Superior temporal gyrus (tissue), 1 donor: ENCODE measurements at regions not wholly inside any gene's neighbourhood (a gene's known extent, or its start where the extent isn't known, plus 50 kb on each side); places are given as distances from the start of the nearest gene placed in this dataset.
"Not testable (repeated sequence)": the region's sequence is repeated elsewhere in the genome, so short reads cannot be mapped to it uniquely, and the experiment has no call there.

Experiments used
- DNase-seq: peaks from one replicate; pipeline ENCODE4 v3.0.0-alpha.2; 2016; ENCODE audit errors: extremely low spot score

- DNase-seq, result no peak
These were observed 118.1 kb upstream of the SEM1 start for GRCh38 chr7:96827701-96828100.

GRCh38 chr7:96829121-96829520 lies 119.5 kb upstream of the SEM1 start:
- not testable (repeated sequence) for DNase-seq

GRCh38 chr7:96831446-96831845 lies 121.8 kb upstream of the SEM1 start:
- no peak for DNase-seq

- no peak for DNase-seq
These were observed 122.5 kb upstream of the SEM1 start for GRCh38 chr7:96832092-96832662.

- DNase-seq, result no peak
These were observed 124.2 kb upstream of the SEM1 start for GRCh38 chr7:96833676-96834453.

- no peak for DNase-seq
These were observed 126.8 kb upstream of the SEM1 start for GRCh38 chr7:96836456-96836855.

- no peak for DNase-seq
These were observed 127.9 kb upstream of the SEM1 start for GRCh38 chr7:96837593-96837992.

- DNase-seq, result no peak
These were observed 128.8 kb upstream of the SEM1 start for GRCh38 chr7:96838481-96838880.

GRCh38 chr7:96855139-96855538 lies 145.5 kb upstream of the SEM1 start:
- DNase-seq, result no peak

GRCh38 chr7:96855691-96856090 lies 146.0 kb upstream of the SEM1 start:
- DNase-seq, result no peak

GRCh38 chr7:96869538-96869937 lies 135.8 kb upstream of the DLX6 start:
- DNase-seq, result no peak

- no peak for DNase-seq
These were observed 135.2 kb upstream of the DLX6 start for GRCh38 chr7:96870185-96870584.

GRCh38 chr7:96870934-96871333 lies 134.4 kb upstream of the DLX6 start:
- DNase-seq, result no peak

- no peak for DNase-seq
These were observed 117.9 kb upstream of the DLX6 start for GRCh38 chr7:96887426-96887825.

- no peak for DNase-seq
These were observed 106.2 kb upstream of the DLX6 start for GRCh38 chr7:96899108-96899507.

GRCh38 chr7:96901822-96902445 lies 103.4 kb upstream of the DLX6 start:
- no peak for DNase-seq

GRCh38 chr7:96903906-96904305 lies 101.4 kb upstream of the DLX6 start:
- DNase-seq, result no peak

GRCh38 chr7:96910486-96910885 lies 94.9 kb upstream of the DLX6 start:
- DNase-seq, result no peak

- no peak for DNase-seq
These were observed 90.3 kb upstream of the DLX6 start for GRCh38 chr7:96915029-96915428.

GRCh38 chr7:96920064-96920463 lies 85.3 kb upstream of the DLX6 start:
- no peak for DNase-seq

- DNase-seq, result no peak
These were observed 84.6 kb upstream of the DLX6 start for GRCh38 chr7:96920713-96921112.

GRCh38 chr7:96921231-96921630 lies 84.1 kb upstream of the DLX6 start:
- no peak for DNase-seq

GRCh38 chr7:96921771-96922170 lies 83.6 kb upstream of the DLX6 start:
- DNase-seq, result no peak
